SK-N-SH treated with all-trans-retinoic acid at 6 μM for 48 hours (cell line): ENCODE measurements at regions not wholly inside any gene's neighbourhood (a gene's known extent, or its start where the extent isn't known, plus 50 kb on each side); places are given as distances from the start of the nearest gene placed in this dataset.

ENCODE experiments used
- ATAC-seq: fragments of 200-7000 bp; cut with Tn5 transposase; 3 replicates; pipeline ENCODE4 v1.9.1; 2020; ENCODE audit warnings: mild to moderate bottlenecking, moderate library complexity
- ARNTL ChIP-seq: fragments of 450-650 bp; formaldehyde crosslinking; IDR thresholded peaks from 2 replicates; pipeline ENCODE4 v1.5.0; 2020; ENCODE audit warnings: low read depth, mild to moderate bottlenecking, moderate library complexity, borderline replicate concordance
- BACH2 ChIP-seq: fragments of 250-450 bp; sonication (Bioruptor Pico); IDR thresholded peaks from 2 replicates; pipeline ENCODE4 v1.9.0; 2021; ENCODE audit warnings: mild to moderate bottlenecking, borderline replicate concordance
- CSDC2 ChIP-seq: fragments of 250-450 bp; sonication (Bioruptor Pico); IDR thresholded peaks from 2 replicates; pipeline ENCODE4 v1.5.0; 2020; ENCODE audit warnings: mild to moderate bottlenecking, moderate library complexity
- ESRRG ChIP-seq: fragments of 250-450 bp; sonication (Bioruptor Pico); IDR thresholded peaks from 2 replicates; pipeline ENCODE4 v1.6.1; 2021; ENCODE audit warnings: mild to moderate bottlenecking
- GLIS3 ChIP-seq: fragments of 250-450 bp; sonication (Bioruptor Pico); IDR thresholded peaks from 2 replicates; pipeline ENCODE4 v1.5.0; 2020; ENCODE audit warnings: mild to moderate bottlenecking, moderate library complexity
- ISL1 ChIP-seq: fragments of 250-450 bp; sonication (Bioruptor Pico); IDR thresholded peaks from 2 replicates; pipeline ENCODE4 v2.1.2; 2022; ENCODE audit warnings: mild to moderate bottlenecking, moderate library complexity
- OSR1 ChIP-seq: fragments of 250-450 bp; sonication (Bioruptor Pico); IDR thresholded peaks from 2 replicates; pipeline ENCODE4 v1.8.0; 2022; ENCODE audit warnings: moderate library complexity, mild to moderate bottlenecking, inconsistent platforms
- PATZ1 ChIP-seq: fragments of 250-450 bp; sonication (Bioruptor Pico); IDR thresholded peaks from 2 replicates; pipeline ENCODE4 v1.8.0; 2020; ENCODE audit warnings: mild to moderate bottlenecking, moderate library complexity, borderline replicate concordance
- PPARA ChIP-seq: fragments of 250-450 bp; sonication (Bioruptor Pico); IDR thresholded peaks from 2 replicates; pipeline ENCODE4 v1.5.0; 2020; ENCODE audit warnings: mild to moderate bottlenecking, borderline replicate concordance
- RARB ChIP-seq: fragments of 250-450 bp; sonication (Bioruptor Pico); IDR thresholded peaks from 2 replicates; pipeline ENCODE4 v1.8.0; 2021; ENCODE audit warnings: mild to moderate bottlenecking, moderate library complexity
- SNAI2 ChIP-seq: fragments of 250-450 bp; sonication (Bioruptor Pico); IDR thresholded peaks from 2 replicates; pipeline ENCODE4 v1.5.0; 2020; ENCODE audit warnings: mild to moderate bottlenecking, moderate library complexity
- TCF4 ChIP-seq: fragments of 250-450 bp; sonication (Bioruptor Pico); IDR thresholded peaks from 2 replicates; pipeline ENCODE4 v1.8.0; 2021; ENCODE audit warnings: mild to moderate bottlenecking, moderate library complexity, borderline replicate concordance
- TSHZ2 ChIP-seq: fragments of 250-450 bp; sonication (Bioruptor Pico); IDR thresholded peaks from 2 replicates; pipeline ENCODE4 v1.5.0; 2020; ENCODE audit warnings: mild to moderate bottlenecking, moderate library complexity
- ZFP3 ChIP-seq: fragments of 250-450 bp; sonication (Bioruptor Pico); IDR thresholded peaks from 2 replicates; pipeline ENCODE4 v1.5.0; 2020; ENCODE audit warnings: mild to moderate bottlenecking, moderate library complexity
- ZFP30 ChIP-seq: fragments of 450-650 bp; formaldehyde crosslinking; IDR thresholded peaks from 2 replicates; pipeline ENCODE4 v1.5.0; 2022; ENCODE audit warnings: mild to moderate bottlenecking, moderate library complexity
- ZNF565 ChIP-seq: fragments of 450-650 bp; formaldehyde crosslinking; conservative IDR thresholded peaks from 2 replicates; pipeline ENCODE4 v1.5.0; 2020; ENCODE audit warnings: low read depth, mild to moderate bottlenecking, moderate library complexity
- ZNF70 ChIP-seq: fragments of 450-650 bp; formaldehyde crosslinking; IDR thresholded peaks from 2 replicates; pipeline ENCODE4 v1.5.0; 2020; ENCODE audit warnings: mild to moderate bottlenecking, moderate library complexity
- ZNF8 ChIP-seq: fragments of 450-650 bp; formaldehyde crosslinking; IDR thresholded peaks from 2 replicates; pipeline ENCODE4 v1.5.0; 2020; ENCODE audit warnings: mild to moderate bottlenecking, moderate library complexity
- TF ChIP-seq, protein P1 (sequence below): fragments of 250-450 bp; sonication (Bioruptor Pico); IDR thresholded peaks from 2 replicates; pipeline ENCODE4 v1.5.1; 2021; ENCODE audit warnings: mild to moderate bottlenecking, moderate library complexity
- TF ChIP-seq, protein P2 (sequence below): fragments of 250-450 bp; sonication (Bioruptor Pico); IDR thresholded peaks from 2 replicates; pipeline ENCODE4 v1.5.1; 2020; ENCODE audit warnings: low read depth, mild to moderate bottlenecking, moderate library complexity
- TF ChIP-seq, protein P3 (sequence below): fragments of 250-450 bp; sonication (Bioruptor Pico); IDR thresholded peaks from 2 replicates; pipeline ENCODE4 v1.8.0; 2021; ENCODE audit warnings: low read depth, mild to moderate bottlenecking, moderate library complexity, borderline replicate concordance

DNA sequence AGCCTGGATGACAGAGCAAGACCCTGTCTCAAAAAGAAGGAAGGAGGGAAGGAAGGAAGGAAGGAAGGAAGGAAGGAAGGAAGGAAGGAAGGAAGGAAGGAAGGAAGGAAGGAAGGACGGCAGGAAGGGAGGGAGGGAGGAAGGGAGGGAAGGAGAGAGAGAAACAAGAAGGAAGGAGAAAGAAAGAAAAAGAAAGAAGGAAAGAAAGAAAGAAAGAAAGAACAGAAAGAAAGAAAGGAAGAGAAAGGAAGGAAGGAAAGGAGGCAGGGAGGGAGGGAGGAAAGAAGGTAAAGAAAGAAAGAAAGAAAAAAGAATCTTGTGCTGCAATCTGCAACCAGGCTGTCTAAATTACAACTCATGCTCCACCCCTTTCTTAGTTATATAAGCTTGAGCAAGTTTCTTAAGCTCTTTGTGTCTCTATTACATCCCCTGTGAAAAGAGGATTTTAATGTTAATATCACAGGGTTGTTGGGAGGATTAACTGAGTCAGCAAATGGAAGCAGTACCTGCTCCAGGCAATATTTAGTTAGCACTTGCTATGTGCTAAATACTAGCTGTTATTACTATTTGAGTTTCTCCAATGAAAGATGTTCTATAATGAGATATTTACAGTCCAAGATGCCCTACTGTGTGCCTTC lies 917.9 kb upstream of the AUTS2 start (continued):
- TF ChIP-seq, protein P1, sequence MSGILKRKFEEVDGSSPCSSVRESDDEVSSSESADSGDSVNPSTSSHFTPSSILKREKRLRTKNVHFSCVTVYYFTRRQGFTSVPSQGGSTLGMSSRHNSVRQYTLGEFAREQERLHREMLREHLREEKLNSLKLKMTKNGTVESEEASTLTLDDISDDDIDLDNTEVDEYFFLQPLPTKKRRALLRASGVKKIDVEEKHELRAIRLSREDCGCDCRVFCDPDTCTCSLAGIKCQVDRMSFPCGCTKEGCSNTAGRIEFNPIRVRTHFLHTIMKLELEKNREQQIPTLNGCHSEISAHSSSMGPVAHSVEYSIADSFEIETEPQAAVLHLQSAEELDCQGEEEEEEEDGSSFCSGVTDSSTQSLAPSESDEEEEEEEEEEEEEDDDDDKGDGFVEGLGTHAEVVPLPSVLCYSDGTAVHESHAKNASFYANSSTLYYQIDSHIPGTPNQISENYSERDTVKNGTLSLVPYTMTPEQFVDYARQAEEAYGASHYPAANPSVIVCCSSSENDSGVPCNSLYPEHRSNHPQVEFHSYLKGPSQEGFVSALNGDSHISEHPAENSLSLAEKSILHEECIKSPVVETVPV: no peak
- TF ChIP-seq, protein P2, sequence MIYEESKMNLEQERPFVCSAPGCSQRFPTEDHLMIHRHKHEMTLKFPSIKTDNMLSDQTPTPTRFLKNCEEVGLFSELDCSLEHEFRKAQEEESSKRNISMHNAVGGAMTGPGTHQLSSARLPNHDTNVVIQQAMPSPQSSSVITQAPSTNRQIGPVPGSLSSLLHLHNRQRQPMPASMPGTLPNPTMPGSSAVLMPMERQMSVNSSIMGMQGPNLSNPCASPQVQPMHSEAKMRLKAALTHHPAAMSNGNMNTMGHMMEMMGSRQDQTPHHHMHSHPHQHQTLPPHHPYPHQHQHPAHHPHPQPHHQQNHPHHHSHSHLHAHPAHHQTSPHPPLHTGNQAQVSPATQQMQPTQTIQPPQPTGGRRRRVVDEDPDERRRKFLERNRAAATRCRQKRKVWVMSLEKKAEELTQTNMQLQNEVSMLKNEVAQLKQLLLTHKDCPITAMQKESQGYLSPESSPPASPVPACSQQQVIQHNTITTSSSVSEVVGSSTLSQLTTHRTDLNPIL (CRISPR knock-in tag): no peak
- TF ChIP-seq PPARA (CRISPR knock-in tag): no peak
- no peak for TF ChIP-seq ZNF8
- no peak for TF ChIP-seq CSDC2 (CRISPR knock-in tag)
- no peak for TF ChIP-seq GLIS3 (CRISPR knock-in tag)
- no peak for TF ChIP-seq RARB
- no peak for TF ChIP-seq SNAI2
- TF ChIP-seq TCF4 (CRISPR knock-in tag): no peak
- TF ChIP-seq, protein P3, sequence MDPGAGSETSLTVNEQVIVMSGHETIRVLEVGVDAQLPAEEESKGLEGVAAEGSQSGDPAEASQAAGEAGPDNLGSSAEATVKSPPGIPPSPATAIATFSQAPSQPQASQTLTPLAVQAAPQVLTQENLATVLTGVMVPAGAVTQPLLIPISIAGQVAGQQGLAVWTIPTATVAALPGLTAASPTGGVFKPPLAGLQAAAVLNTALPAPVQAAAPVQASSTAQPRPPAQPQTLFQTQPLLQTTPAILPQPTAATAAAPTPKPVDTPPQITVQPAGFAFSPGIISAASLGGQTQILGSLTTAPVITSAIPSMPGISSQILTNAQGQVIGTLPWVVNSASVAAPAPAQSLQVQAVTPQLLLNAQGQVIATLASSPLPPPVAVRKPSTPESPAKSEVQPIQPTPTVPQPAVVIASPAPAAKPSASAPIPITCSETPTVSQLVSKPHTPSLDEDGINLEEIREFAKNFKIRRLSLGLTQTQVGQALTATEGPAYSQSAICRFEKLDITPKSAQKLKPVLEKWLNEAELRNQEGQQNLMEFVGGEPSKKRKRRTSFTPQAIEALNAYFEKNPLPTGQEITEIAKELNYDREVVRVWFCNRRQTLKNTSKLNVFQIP (CRISPR knock-in tag): no peak
- no peak for TF ChIP-seq OSR1 (CRISPR knock-in tag)
- TF ChIP-seq ESRRG: no peak

- no peak for ATAC-seq
- no peak for TF ChIP-seq ZNF70 (CRISPR knock-in tag)
- peak; percentile 32; the same call in 1 of the 2 replicates for TF ChIP-seq TCF4 (CRISPR knock-in tag)
- TF ChIP-seq TSHZ2: no peak
- TF ChIP-seq, all 23 proteins: peak for 1
Measured at GRCh38 chr7:68682910-68683309, 915.4 kb upstream of the AUTS2 start.

- peak; percentile 91 for ATAC-seq
- no peak for TF ChIP-seq GLIS3 (CRISPR knock-in tag)
- TF ChIP-seq, protein P2 (CRISPR knock-in tag): no peak
- no peak for TF ChIP-seq BACH2 (CRISPR knock-in tag)
- no peak for TF ChIP-seq ZFP30 (CRISPR knock-in tag)
- TF ChIP-seq ESRRG: no peak
- no peak for TF ChIP-seq ZNF70 (CRISPR knock-in tag)
- TF ChIP-seq ZFP3: no peak
Measured at GRCh38 chr7:68684246-68684839, 913.9 kb upstream of the AUTS2 start.

DNA sequence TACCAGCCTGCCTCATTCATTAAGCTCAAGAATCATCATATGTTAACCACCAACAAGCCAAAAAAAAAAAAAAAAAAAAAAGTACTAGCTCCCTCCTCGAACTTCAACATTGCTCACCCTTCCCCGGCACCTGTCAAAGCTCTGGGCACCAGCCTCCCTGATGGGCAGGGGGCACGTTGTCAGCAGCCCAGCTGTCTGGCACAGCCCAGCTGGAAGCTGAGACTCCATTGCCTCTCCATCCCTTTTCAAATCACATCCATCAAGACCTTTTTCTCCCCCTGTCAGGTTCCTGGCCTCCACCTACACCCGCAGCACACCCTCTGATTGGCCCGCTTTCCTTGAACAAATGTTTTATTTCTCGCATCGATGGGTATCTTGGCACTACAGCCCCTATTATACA lies 913.3 kb upstream of the AUTS2 start:
- TF ChIP-seq CSDC2 (CRISPR knock-in tag) (no peak), ARNTL (CRISPR knock-in tag) (no peak), ZNF565 (no peak), OSR1 (CRISPR knock-in tag) (no peak), ISL1 (CRISPR knock-in tag) (no peak), RARB (no peak), PATZ1 (CRISPR knock-in tag) (no peak), SNAI2 (no peak), ESRRG (no peak), PPARA (CRISPR knock-in tag) (no peak), TSHZ2 (no peak)
- ATAC-seq: peak; percentile 10; the same call in 1 of the 3 replicates
